ENCODE measurements at regions not wholly inside any gene's neighbourhood (a gene's known extent, or its start where the extent isn't known, plus 50 kb on each side); places are given as distances from the start of the nearest gene placed in this dataset.

DNA sequence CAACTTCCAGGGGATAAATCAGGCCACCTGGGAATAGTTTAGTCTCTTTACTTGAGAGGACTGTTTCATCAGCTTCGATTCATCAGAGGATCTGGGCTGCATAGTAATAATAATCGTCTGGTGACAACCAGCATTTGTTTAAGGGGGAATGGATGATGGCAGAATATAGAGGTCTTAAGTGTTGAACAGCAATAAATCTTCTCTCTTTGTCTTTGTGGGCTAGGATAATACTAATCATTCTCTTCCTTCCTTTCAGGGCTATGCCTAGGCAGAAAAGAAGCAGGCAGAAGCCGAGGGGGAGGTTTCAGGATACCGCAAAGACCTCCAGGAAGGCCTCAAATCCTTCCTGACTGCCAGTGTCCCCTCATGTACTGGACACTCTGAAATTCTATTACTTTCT is 150.4 kb upstream of the GAREM1 start:
- FAIRE-seq (no peak), ATAC-seq (no peak), DNase-seq (ENCODE audit: low spot score) (no peak)
- Histone ChIP-seq H3K4me3 (replicated peaks in 1 of 3; ENCODE audit: insufficient read depth in 1 of 3, low read depth in 2 of 3, low read length in 3 of 3) (no peak overlapping the region), H3K4me2 (ENCODE audit: low read depth, low read length) (no peak overlapping the region), H4K20me1 (ENCODE audit: insufficient read depth, low read length) (no peaks in the 10 kb centered on the region), H3K9ac (ENCODE audit: insufficient read depth, low read depth, low read length) (no peak overlapping the region), H2AFZ (ENCODE audit: low read length) (no peak overlapping the region), H3K79me2 (ENCODE audit: insufficient read depth, low read length) (no peaks in the 10 kb centered on the region), H3K27me3 (ENCODE audit: control insufficient read depth in 1 of 2, insufficient read depth in 2 of 2, low read length in 2 of 2) (no peaks in the 10 kb centered on the region; a peak in 1 of 5 replicates), H3K9me3 (ENCODE audit: low read length) (no peaks in the 10 kb centered on the region), H3K27ac (ENCODE audit: extremely low read length, insufficient read depth, low read length) (no peak overlapping the region), H3K36me3 (replicated peaks in 1 of 2; ENCODE audit: control insufficient read depth in 1 of 2, insufficient read depth in 2 of 2, low read length in 2 of 2) (no peaks in the 10 kb centered on the region), H3K4me1 (ENCODE audit: insufficient read depth, low read length) (no peaks in the 10 kb centered on the region)
- intact Hi-C loops (cut with micrococcal nuclease; ENCODE audit: unreplicated experiment) = no loop called here
- no TSS peak for BruUV-seq (replicated peaks)
- TF ChIP-seq FLYWCH1 (CRISPR knock-in tag; IDR thresholded peaks at IDR 0.05) (no peak), POLR2G (IDR thresholded peaks at IDR 0.05; ENCODE audit: low read depth, low read length) (no peak), EZH2 (conservative IDR thresholded peaks at IDR 0.05; ENCODE audit: low read depth, low read length) (no peak), ZNF878 (CRISPR knock-in tag; IDR thresholded peaks at IDR 0.05) (no peak)
- TF ChIP-seq, protein P1, sequence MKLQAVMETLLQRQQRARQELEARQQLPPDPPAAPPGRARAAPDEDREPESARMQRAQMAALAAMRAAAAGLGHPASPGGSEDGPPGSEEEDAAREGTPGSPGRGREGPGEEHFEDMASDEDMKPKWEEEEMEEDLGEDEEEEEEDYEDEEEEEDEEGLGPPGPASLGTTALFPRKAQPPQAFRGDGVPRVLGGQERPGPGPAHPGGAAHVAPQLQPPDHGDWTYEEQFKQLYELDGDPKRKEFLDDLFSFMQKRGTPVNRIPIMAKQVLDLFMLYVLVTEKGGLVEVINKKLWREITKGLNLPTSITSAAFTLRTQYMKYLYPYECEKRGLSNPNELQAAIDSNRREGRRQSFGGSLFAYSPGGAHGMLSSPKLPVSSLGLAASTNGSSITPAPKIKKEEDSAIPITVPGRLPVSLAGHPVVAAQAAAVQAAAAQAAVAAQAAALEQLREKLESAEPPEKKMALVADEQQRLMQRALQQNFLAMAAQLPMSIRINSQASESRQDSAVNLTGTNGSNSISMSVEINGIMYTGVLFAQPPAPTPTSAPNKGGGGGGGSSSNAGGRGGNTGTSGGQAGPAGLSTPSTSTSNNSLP (IDR thresholded peaks at IDR 0.05; ENCODE audit: low read depth, low read length) = no peak
- WGBS (ENCODE audit: low lambda C conversion rate) = 4% methylated on average over 4 of the region's 4 CpGs
- in situ Hi-C loops (cut with HindIII; ENCODE audit: extremely low pct_ligation_motif_present, low pct_unique_long_range_greater_than_20kb) = no loop called here
- POLR2A ChIA-PET = no interaction called here
- CTCF ChIA-PET (ENCODE audit: low intra/inter-chr PET ratio, low total read pairs) = no interaction called here

DNA sequence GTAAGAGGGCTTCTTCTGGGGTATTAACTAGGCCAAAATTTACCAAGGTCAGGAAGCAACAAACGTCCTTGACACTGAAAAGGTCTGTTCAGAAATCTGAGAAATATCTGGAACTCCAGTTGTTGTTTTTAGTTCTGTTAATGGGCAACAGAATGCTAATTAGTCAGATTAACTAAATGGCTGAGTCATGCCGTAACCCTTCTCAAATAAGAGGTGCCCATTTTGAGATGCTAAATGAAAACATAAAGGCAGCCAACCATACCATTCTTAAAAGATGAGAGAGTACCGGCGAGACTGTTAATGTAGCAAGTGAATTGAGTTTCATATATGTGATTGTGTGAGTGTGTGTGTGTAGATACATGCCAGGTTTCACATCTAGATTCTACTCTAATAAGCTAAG is 147.9 kb upstream of the GAREM1 start:
- no peaks in the 10 kb centered on the region for H3K9me3 ChIP-seq (ENCODE audit: low read length)
- no peaks in the 10 kb centered on the region for H3K79me2 ChIP-seq (ENCODE audit: insufficient read depth, low read length)
- DNase-seq (ENCODE audit: low spot score) (no peak), FAIRE-seq (no peak), ATAC-seq (no peak)
- no peaks in the 10 kb centered on the region for H3K36me3 ChIP-seq (replicated peaks in 1 of 2; ENCODE audit: control insufficient read depth in 1 of 2, insufficient read depth in 2 of 2, low read length in 2 of 2)
- CTCF ChIA-PET (ENCODE audit: low intra/inter-chr PET ratio, low total read pairs) = no interaction called here
- H3K4me1 ChIP-seq (ENCODE audit: insufficient read depth, low read length) = no peaks in the 10 kb centered on the region
- intact Hi-C loops (cut with micrococcal nuclease; ENCODE audit: unreplicated experiment) (no loop called here), in situ Hi-C loops (cut with HindIII; ENCODE audit: extremely low pct_ligation_motif_present, low pct_unique_long_range_greater_than_20kb) (no loop called here)
- no peak overlapping the region for H2AFZ ChIP-seq (ENCODE audit: low read length)
- TF ChIP-seq ZNF460 (CRISPR knock-in tag; IDR thresholded peaks at IDR 0.05; ENCODE audit: borderline replicate concordance) = no peak
- TF ChIP-seq, protein P2, sequence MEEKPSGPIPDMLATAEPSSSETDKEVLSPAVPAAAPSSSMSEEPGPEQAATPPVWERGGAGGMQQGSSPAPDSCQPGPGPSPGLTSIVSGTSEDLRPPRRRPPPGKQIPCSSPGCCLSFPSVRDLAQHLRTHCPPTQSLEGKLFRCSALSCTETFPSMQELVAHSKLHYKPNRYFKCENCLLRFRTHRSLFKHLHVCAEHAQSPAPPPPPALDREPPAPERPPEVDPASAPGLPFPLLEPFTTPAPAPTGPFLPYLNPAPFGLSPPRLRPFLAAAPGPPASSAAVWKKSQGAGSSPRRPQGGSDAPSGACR (CRISPR knock-in tag; IDR thresholded peaks at IDR 0.05) = no peak
- peak; percentile 43; the same call in 1 of the 2 replicates for TF ChIP-seq NFE2L2 (IDR thresholded peaks at IDR 0.05; ENCODE audit: low read length)
- 24% methylated on average over 4 of the region's 4 CpGs for WGBS (ENCODE audit: low lambda C conversion rate)
- H3K4me2 ChIP-seq (ENCODE audit: low read depth, low read length) = no peak overlapping the region
- no TSS peak for BruUV-seq (replicated peaks)
- H3K27ac ChIP-seq (ENCODE audit: extremely low read length, insufficient read depth, low read length) = no peak overlapping the region
- no peaks in the 10 kb centered on the region for H4K20me1 ChIP-seq (ENCODE audit: insufficient read depth, low read length)
- POLR2A ChIA-PET = no interaction called here
- H3K27me3 ChIP-seq (ENCODE audit: control insufficient read depth in 1 of 2, insufficient read depth in 2 of 2, low read length in 2 of 2) = no peaks in the 10 kb centered on the region; a peak in 1 of 5 replicates
- no peak overlapping the region for H3K9ac ChIP-seq (ENCODE audit: insufficient read depth, low read depth, low read length)
- no peak overlapping the region for H3K4me3 ChIP-seq (replicated peaks in 1 of 3; ENCODE audit: insufficient read depth in 1 of 3, low read depth in 2 of 3, low read length in 3 of 3)
